GM12892 (cell line): ENCODE measurements at regions not wholly inside any gene's neighbourhood (a gene's known extent, or its start where the extent isn't known, plus 50 kb on each side); places are given as distances from the start of the nearest gene placed in this dataset.

Experiments
- POLR2AphosphoS5 ChIP-seq: IDR thresholded peaks from 2 replicates; pipeline ENCODE4 v1.6.1; 2011; ENCODE audit warnings: low read depth, low read length, control low read depth
- TAF1 ChIP-seq: IDR thresholded peaks from 2 replicates; pipeline ENCODE4 v1.6.1; 2011; ENCODE audit warnings: low read depth, mild to moderate bottlenecking, control low read depth, low read length, borderline replicate concordance

GRCh38 chr20:43830883-43831282, 83.8 kb upstream of the TOX2 start:
- TF ChIP-seq TAF1 (no peak), POLR2AphosphoS5 (no peak)
